Endothelial cell (in vitro differentiated cells): ENCODE measurements at regions not wholly inside any gene's neighbourhood (a gene's known extent, or its start where the extent isn't known, plus 50 kb on each side); places are given as distances from the start of the nearest gene placed in this dataset.

ENCODE experiments used
- DNase-seq: peaks from one replicate; pipeline ENCODE4 v3.0.0; 2021; ENCODE audit warnings: low spot score
- H3K27ac Mint-ChIP-seq: one replicate; pipeline ENCODE4 v1.8.0; 2021; ENCODE audit warnings: mixed read lengths, inconsistent platforms; ENCODE audit not compliant: unreplicated experiment
- H3K27me3 Mint-ChIP-seq: one replicate; pipeline ENCODE4 v1.8.0; 2021; ENCODE audit warnings: mild to moderate bottlenecking, moderate library complexity, mixed read lengths, inconsistent platforms; ENCODE audit not compliant: unreplicated experiment
- H3K36me3 Mint-ChIP-seq: one replicate; pipeline ENCODE4 v1.8.0; 2021; ENCODE audit warnings: mild to moderate bottlenecking, low read depth, mixed read lengths, inconsistent platforms; ENCODE audit not compliant: unreplicated experiment
- H3K4me1 Mint-ChIP-seq: one replicate; pipeline ENCODE4 v1.8.0; 2021; ENCODE audit warnings: mild to moderate bottlenecking, mixed read lengths, inconsistent platforms; ENCODE audit not compliant: unreplicated experiment
- H3K4me3 Mint-ChIP-seq: one replicate; pipeline ENCODE4 v1.8.0; 2021; ENCODE audit warnings: mild to moderate bottlenecking, mixed read lengths, inconsistent platforms; ENCODE audit not compliant: unreplicated experiment
- H3K9me3 Mint-ChIP-seq: one replicate; pipeline ENCODE4 v1.8.0; 2021; ENCODE audit warnings: mixed read lengths, inconsistent platforms; ENCODE audit not compliant: unreplicated experiment
- TF ChIP-seq, protein P1 (sequence below): fragments of 200-600 bp; sonication (generic); IDR thresholded peaks from one replicate; pipeline ENCODE4 v1.5.0; 2021; ENCODE audit warnings: antibody characterized with exemption; ENCODE audit not compliant: unreplicated experiment

DNA sequence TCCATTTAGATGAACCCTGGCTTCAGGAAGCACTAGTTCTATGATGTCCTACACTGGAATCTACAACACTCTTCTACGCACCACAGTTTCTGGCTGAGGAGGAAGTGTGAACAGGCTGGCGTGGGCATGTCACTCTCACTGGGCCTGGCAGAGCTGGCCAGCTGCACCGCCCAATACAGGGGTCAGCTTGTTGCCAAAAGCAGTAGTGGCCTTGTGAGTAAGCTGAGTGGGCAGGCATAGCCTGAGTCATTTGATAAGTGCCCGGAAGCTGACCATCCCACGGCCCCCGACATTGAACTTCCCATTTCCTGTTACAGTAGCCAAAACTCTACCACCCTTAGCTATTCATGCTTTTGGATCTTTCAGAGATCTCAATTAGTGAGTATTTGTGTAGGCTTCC lies 240.9 kb upstream of the SERP2 start:
- no peak for DNase-seq
- Mint-ChIP-seq H3K9me3 (no peaks in the 10 kb centered on the region), H3K27ac (no peak overlapping the region), H3K4me1 (no peaks in the 10 kb centered on the region), H3K36me3 (no peaks in the 10 kb centered on the region), H3K4me3 (no peak overlapping the region), H3K27me3 (no peaks in the 10 kb centered on the region)
- TF ChIP-seq, protein P1, sequence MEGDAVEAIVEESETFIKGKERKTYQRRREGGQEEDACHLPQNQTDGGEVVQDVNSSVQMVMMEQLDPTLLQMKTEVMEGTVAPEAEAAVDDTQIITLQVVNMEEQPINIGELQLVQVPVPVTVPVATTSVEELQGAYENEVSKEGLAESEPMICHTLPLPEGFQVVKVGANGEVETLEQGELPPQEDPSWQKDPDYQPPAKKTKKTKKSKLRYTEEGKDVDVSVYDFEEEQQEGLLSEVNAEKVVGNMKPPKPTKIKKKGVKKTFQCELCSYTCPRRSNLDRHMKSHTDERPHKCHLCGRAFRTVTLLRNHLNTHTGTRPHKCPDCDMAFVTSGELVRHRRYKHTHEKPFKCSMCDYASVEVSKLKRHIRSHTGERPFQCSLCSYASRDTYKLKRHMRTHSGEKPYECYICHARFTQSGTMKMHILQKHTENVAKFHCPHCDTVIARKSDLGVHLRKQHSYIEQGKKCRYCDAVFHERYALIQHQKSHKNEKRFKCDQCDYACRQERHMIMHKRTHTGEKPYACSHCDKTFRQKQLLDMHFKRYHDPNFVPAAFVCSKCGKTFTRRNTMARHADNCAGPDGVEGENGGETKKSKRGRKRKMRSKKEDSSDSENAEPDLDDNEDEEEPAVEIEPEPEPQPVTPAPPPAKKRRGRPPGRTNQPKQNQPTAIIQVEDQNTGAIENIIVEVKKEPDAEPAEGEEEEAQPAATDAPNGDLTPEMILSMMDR: no peak

DNA sequence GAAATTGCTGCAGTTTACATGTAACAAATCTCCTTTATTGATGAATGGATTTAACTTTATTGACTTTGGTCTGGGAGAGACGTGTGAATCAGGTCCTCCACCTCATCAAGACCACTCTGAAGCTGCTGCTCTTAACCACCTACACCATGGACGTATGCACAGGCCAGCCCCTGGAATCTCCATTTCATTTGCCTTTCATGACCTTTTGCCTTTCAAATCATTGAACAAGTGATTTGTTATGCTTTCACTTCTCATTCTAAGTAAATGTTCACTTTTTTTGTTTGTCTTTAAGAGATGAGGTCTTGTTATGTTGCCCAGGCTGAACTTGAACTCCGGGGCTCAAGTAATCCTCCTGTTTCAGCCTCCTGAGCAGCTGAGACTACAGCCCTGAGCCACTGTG lies 240.0 kb upstream of the SERP2 start:
- no peaks in the 10 kb centered on the region for H3K27me3 Mint-ChIP-seq
- TF ChIP-seq, protein P1: no peak
- H3K4me3 Mint-ChIP-seq: no peak overlapping the region
- no peak for DNase-seq
- H3K36me3 Mint-ChIP-seq: no peaks in the 10 kb centered on the region
- no peaks in the 10 kb centered on the region for H3K9me3 Mint-ChIP-seq
- H3K4me1 Mint-ChIP-seq: no peaks in the 10 kb centered on the region
- H3K27ac Mint-ChIP-seq: no peak overlapping the region

DNA sequence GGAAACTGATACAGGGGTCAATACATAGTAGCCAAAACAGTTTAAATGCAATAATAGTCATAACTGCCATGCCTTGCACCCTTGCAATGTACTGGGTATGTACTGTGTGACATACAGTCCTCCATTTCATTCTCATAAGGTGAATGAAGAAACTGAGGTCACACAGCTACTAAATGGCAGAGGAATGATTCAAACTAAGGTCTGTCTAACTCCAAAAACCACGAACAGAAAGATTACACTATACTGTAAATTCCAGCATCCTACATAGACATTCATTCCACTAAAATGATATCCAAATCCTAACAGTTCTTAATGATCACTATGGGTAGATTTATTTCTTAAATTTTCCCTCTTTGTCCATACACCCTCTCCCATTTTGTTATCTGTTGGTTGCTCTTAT lies 238.1 kb upstream of the SERP2 start:
- no peaks in the 10 kb centered on the region for H3K9me3 Mint-ChIP-seq
- H3K4me3 Mint-ChIP-seq: no peak overlapping the region
- no peaks in the 10 kb centered on the region for H3K27me3 Mint-ChIP-seq
- DNase-seq: no peak
- H3K4me1 Mint-ChIP-seq: no peaks in the 10 kb centered on the region
- TF ChIP-seq, protein P1: no peak
- H3K27ac Mint-ChIP-seq: no peak overlapping the region
- H3K36me3 Mint-ChIP-seq: no peaks in the 10 kb centered on the region

DNA sequence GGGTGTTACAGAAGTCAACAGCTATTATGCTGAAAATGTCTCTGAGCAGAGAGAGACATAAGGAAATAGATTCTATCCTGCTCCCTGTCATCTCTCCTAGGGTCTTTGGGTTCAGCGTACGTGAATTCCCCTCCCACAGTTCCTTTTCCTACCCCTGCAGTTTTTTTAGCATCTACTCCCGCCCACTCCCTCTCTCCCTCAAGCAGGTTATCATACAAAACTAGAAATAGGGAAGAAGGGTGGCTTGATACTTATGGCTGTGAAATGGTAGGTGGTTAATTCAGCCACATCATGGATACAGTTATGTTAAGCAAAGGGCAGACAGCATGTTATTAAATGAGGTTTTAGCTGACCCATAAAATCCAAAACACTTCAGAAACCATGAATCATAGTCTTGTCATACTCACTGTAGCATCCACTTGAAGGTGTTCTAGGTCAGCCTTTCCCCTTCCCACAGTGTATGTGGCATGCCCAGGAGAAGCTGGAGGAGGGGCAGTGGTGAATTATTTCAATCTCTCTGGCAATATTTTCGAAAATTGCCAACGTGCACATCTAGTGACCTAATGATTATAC lies 236.8 kb upstream of the SERP2 start:
- no peaks in the 10 kb centered on the region for H3K9me3 Mint-ChIP-seq
- H3K27ac Mint-ChIP-seq: no peak overlapping the region

DNA sequence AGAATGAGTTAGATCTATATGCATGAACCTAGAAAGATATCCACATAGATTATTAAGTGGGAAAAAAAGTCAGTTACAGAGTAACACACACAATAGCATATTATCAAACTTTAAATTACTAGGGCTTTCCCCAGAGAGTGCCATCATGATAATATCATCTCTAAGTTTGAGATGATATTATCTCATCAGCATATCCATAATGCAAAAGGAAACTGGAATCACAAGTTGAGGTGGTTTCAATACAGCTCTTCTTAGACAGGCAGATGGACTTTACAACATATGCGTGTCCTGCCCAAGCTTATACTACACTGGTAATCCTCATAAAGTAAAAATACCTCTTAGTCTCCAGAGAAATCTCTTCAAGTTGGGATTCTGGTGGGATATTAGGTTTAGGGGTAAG lies 236.2 kb upstream of the SERP2 start:
- no peak for DNase-seq
- Mint-ChIP-seq H3K27ac (no peak overlapping the region), H3K27me3 (no peaks in the 10 kb centered on the region), H3K36me3 (no peaks in the 10 kb centered on the region), H3K4me3 (no peak overlapping the region), H3K9me3 (no peaks in the 10 kb centered on the region), H3K4me1 (peaks cover 6% of the 10 kb centered on the region)
- TF ChIP-seq, protein P1: no peak

More for the DNA sequence above, 236.8 kb upstream of the SERP2 start:
- no peak for DNase-seq
- Mint-ChIP-seq H3K4me3 (no peak overlapping the region), H3K4me1 (peaks cover 5% of the 10 kb centered on the region), H3K27me3 (no peaks in the 10 kb centered on the region), H3K36me3 (no peaks in the 10 kb centered on the region)
- TF ChIP-seq, protein P1: no peak
